Adrenal gland (tissue), 9 donors: ENCODE measurements at regions not wholly inside any gene's neighbourhood (a gene's known extent, or its start where the extent isn't known, plus 50 kb on each side); places are given as distances from the start of the nearest gene placed in this dataset.
"Not testable (repeated sequence)": the region's sequence is repeated elsewhere in the genome, so short reads cannot be mapped to it uniquely, and the experiment has no call there.

Experiments used
- DNase-seq, 7 donors: peaks; one replicate each; pipeline ENCODE4 v3.0.0-alpha.2; 2019 to 2020
- H3K27ac ChIP-seq, 5 donors: fragments of 200-600 bp; sonication (generic) in 4 of 5; 1 replicate in 3 of 5; 2 replicates in 2 of 5; pipeline versions ENCODE4 v1.5.1 to v1.8.0; 2016 to 2020; ENCODE audit warnings: mild to moderate bottlenecking in 1 of 5
- H3K27me3 ChIP-seq: fragments of 200-600 bp; 2 replicates; pipeline ENCODE4 v1.8.0; 2021
- H3K36me3 ChIP-seq, 2 donors: fragments of 200-600 bp; replicated peaks in 1 of 2; 1 replicate in 1 of 2; 2 replicates in 1 of 2; pipeline versions ENCODE4 v1.5.1 to v1.8.0; 2018 to 2022
- H3K4me1 ChIP-seq, 2 donors: fragments of 200-600 bp; replicated peaks in 1 of 2; 1 replicate in 1 of 2; 2 replicates in 1 of 2; pipeline versions ENCODE4 v1.5.1 to v1.8.0; 2018 to 2021
- H3K4me3 ChIP-seq, 4 donors: fragments of 200-600 bp; sonication (generic) in 3 of 4; one replicate each; pipeline ENCODE4 v1.5.1; 2016 to 2018
- H3K9me3 ChIP-seq, 3 donors: fragments of 200-600 bp; sonication (generic) in 1 of 3; replicated peaks in 1 of 3; 1 replicate in 2 of 3; 2 replicates in 1 of 3; pipeline versions ENCODE4 v1.5.1 to v1.8.0; 2016 to 2021
- POLR2A ChIP-seq, 2 donors: fragments of 450-650 bp; IDR thresholded peaks; one replicate each; pipeline ENCODE4 v1.6.1; 2017; ENCODE audit warnings: antibody characterized with exemption in 2 of 2, mild to moderate bottlenecking in 2 of 2, moderate library complexity in 1 of 2
- WGBS, 4 donors: extraction: QIAGEN DNeasy Blood & Tissue Kit in 2 of 4; methylation state at CpG; one replicate each; pipeline versions ENCODE4 v1.1.5 to v1.1.7; 2013 to 2017; 5-methylcytosine and 5-hydroxymethylcytosine counted together
- intact Hi-C, 2 donors: fragments of 100-400 bp; cut with DNase I; formaldehyde crosslinking; loops; one replicate each; pipeline versions ENCODE4 v1.14.1 to v1.15.0; 2022 to 2023
- TF ChIP-seq, protein P1 (sequence below), 6 experiments: fragments of 450-650 bp in 4 of 6; fragments of 200-600 bp in 2 of 6; sonication (generic) in 1 of 6; IDR thresholded peaks; 1 replicate in 5 of 6; 2 replicates in 1 of 6; pipeline versions ENCODE4 v1.5.1 to v1.8.0; 2016 to 2021; ENCODE audit warnings: antibody characterized with exemption in 6 of 6, mild to moderate bottlenecking in 2 of 6, moderate library complexity in 1 of 6
- donor health status: healthy with polysubstance abuse.
- donor health status: Bipolar disorder and iron deficiency.
- donor health status: DM: yes; HTN: yes; CAD: no.
- donor health status: DM: no; HTN: no; CAD: no.
- donor health status: DM: no; HTN: no; CAD: no.

DNA sequence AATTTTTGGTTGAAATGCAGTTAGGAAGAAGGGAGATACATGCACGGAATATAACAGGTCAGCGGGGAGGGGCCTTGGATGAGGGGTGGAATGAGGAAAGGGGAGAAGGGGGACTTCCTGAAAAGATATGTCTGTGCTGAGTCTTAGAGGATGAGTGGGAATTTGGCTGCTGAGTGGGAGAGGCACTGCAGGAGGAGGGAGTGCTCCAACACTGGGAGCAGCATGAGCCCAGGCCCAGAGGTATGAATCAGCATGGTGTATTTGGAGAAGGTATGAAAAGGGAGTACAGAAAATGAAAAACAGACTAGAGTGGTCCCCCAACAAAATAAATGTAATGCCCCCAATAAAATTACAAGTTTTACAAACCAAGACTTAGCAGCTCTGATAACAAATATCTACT lies 394.4 kb downstream of the IPO8 start:
- H3K27ac ChIP-seq, result no peak overlapping the region
- no peak for TF ChIP-seq POLR2A (IDR thresholded peaks at IDR 0.05)
- TF ChIP-seq, protein P1, sequence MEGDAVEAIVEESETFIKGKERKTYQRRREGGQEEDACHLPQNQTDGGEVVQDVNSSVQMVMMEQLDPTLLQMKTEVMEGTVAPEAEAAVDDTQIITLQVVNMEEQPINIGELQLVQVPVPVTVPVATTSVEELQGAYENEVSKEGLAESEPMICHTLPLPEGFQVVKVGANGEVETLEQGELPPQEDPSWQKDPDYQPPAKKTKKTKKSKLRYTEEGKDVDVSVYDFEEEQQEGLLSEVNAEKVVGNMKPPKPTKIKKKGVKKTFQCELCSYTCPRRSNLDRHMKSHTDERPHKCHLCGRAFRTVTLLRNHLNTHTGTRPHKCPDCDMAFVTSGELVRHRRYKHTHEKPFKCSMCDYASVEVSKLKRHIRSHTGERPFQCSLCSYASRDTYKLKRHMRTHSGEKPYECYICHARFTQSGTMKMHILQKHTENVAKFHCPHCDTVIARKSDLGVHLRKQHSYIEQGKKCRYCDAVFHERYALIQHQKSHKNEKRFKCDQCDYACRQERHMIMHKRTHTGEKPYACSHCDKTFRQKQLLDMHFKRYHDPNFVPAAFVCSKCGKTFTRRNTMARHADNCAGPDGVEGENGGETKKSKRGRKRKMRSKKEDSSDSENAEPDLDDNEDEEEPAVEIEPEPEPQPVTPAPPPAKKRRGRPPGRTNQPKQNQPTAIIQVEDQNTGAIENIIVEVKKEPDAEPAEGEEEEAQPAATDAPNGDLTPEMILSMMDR (IDR thresholded peaks at IDR 0.05), result no peak
- H3K4me3 ChIP-seq, result no peak overlapping the region
- WGBS, 4 donors, result 92 to 93% (median 93%) methylated on average over 2 of the region's 2 CpGs
- DNase-seq, result no peak
- H3K27me3 ChIP-seq, result no peaks in the 10 kb centered on the region
- H3K4me1 ChIP-seq, result no peaks in the 10 kb centered on the region
- no peaks in the 10 kb centered on the region for H3K36me3 ChIP-seq
- H3K9me3 ChIP-seq, result no peaks in the 10 kb centered on the region
- intact Hi-C loops, result no loop called here

DNA sequence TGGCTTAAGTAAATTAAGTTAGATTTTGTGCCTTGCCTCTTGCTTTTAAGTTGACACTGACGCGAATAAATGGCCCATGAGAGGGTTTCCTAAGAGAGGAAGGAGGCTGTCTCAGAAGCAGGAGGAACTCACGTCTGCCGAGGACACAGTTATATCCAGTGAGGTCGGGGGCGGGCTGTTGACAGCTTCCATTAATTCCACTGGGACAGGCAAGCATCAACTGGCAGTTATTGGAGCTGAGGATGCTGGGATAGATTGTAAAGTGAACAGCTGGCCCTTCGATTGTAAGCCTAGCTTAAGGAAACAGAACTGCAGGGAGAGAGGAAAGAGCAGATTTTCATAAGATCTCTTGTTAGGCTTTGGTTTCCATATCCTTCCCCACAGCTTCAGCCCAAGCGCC lies 399.2 kb downstream of the IPO8 start:
- Histone ChIP-seq H3K4me3 (no peak overlapping the region), H3K4me1 (no peaks in the 10 kb centered on the region), H3K27ac (no peak overlapping the region), H3K9me3 (no peaks in the 10 kb centered on the region), H3K36me3 (no peaks in the 10 kb centered on the region), H3K27me3 (no peaks in the 10 kb centered on the region)
- intact Hi-C loops, result no loop called here
- DNase-seq, result no peak
- 44 to 57% (median 45%) methylated on average over 8 of the region's 8 CpGs for WGBS, 4 donors
- TF ChIP-seq POLR2A (IDR thresholded peaks at IDR 0.05), result no peak
- TF ChIP-seq, protein P1 (IDR thresholded peaks at IDR 0.05), result no peak

DNA sequence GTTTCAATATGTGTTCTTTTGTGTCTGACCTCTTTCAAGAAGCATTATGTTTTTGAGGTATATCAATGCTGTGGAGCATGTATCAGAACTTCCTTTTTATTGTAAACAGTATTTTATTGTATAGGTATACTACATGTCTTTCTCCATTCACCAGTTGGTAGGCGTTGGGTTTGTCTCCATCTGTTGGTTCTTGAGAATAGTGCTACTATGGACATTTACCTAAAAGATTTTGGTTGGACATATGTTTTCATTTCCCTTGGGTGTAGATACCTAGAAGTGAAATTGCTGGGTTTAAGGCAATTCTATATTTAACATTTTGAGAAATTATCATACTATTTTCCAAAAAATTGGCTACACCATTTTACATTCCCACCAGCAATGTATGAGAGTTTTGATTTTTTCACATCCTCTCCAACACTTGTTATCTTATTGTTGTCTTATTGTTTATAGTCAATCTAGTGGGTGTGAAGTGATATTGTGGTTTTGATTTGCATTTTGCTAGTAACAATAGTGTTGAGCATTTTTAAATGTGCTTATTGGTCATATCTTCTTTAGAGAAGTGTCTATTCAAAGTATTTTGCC lies 409.2 kb downstream of the IPO8 start:
- H3K36me3 ChIP-seq, result no peaks in the 10 kb centered on the region
- H3K27ac ChIP-seq, result no peak overlapping the region
- H3K9me3 ChIP-seq, result peaks cover 0 to 4% (median 0%) of the 10 kb centered on the region in 3 donors
- no peak overlapping the region for H3K4me3 ChIP-seq
- TF ChIP-seq, protein P1 (IDR thresholded peaks at IDR 0.05), result peak in 5 of 6 experiments; percentile 4 to 55 (median 22)
- TF ChIP-seq POLR2A (IDR thresholded peaks at IDR 0.05), result no peak
- no peaks in the 10 kb centered on the region for H3K4me1 ChIP-seq
- intact Hi-C loops, result no loop called here
- no peaks in the 10 kb centered on the region for H3K27me3 ChIP-seq
- DNase-seq, result peak in 1 of 7 donors; percentile 11
- 25 to 55% (median 27%) methylated on average over 1 of the region's 1 CpG for WGBS, 4 donors

DNA sequence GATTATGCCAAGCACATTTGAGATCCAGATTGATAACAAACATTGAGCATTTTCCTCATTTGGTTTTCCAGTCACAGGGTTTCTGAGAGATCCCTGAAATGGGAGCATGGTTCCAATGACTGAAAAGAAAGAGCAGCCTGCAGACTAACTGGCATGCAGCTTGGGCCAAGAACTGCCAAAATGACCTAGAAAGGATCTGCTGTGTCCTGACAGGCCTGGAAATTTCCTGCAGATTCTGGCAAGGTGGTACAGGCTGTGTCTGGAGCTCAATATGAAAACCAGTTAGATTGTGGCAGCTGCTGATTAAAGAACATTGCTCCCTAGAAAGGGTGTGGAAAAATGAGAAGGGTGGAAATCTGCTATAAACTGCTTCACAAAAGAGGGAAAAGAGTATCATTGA lies 417.3 kb downstream of the IPO8 start:
- no peaks in the 10 kb centered on the region for H3K27me3 ChIP-seq
- DNase-seq, result no peak
- H3K36me3 ChIP-seq, result no peaks in the 10 kb centered on the region
- no peaks in the 10 kb centered on the region for H3K9me3 ChIP-seq
- intact Hi-C loops, result no loop called here
- TF ChIP-seq, protein P1 (IDR thresholded peaks at IDR 0.05), result no peak
- TF ChIP-seq POLR2A (IDR thresholded peaks at IDR 0.05), result no peak
- no peak overlapping the region for H3K27ac ChIP-seq
- H3K4me1 ChIP-seq, result no peaks in the 10 kb centered on the region
- H3K4me3 ChIP-seq, result no peak overlapping the region

DNA sequence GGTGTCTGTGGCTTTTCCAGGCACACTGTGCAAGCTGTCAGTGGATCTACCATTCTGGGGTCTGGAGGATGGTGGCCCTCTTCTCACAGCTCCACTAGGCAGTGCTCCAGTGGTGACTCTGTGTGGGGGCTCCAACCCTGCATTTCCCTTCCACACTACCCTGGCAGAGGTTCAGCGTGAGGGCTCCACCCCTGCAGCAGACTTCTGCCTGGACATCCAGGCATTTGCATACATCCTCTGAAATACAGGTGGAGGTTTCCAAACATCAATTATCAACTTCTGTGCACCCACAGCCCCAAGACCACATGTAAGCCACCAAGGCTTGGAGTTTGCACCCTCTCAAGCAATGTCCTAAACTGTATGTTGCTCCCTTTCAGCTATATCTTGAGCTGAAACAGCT lies 423.2 kb downstream of the IPO8 start:
- H3K4me1 ChIP-seq, H3K27ac ChIP-seq, H3K36me3 ChIP-seq, H3K9me3 ChIP-seq, DNase-seq, H3K4me3 ChIP-seq, intact Hi-C loops, H3K27me3 ChIP-seq: not testable (repeated sequence)
- 33 to 50% (median 42%) methylated on average over 1 of the region's 1 CpG; no CpG with 5 or more reads in 1 of the 4 donors for WGBS, 4 donors
